ENCODE measurements at regions not wholly inside any gene's neighbourhood (a gene's known extent, or its start where the extent isn't known, plus 50 kb on each side); places are given as distances from the start of the nearest gene placed in this dataset.
A peak's percentile ranks its signal among the peaks of the same experiment; 100 is the strongest.

GRCh38 chr13:91054902-91055301 is 292.6 kb upstream of the MIR17HG start:
- no peaks in the 10 kb centered on the region for H3K36me3 ChIP-seq (ENCODE audit: control insufficient read depth, insufficient read depth, low read length)
- WGBS (ENCODE audit: insufficient coverage, low coverage, missing lambda C conversion rate): 0% methylated on average over 1 of the region's 1 CpG
- H4K20me1 ChIP-seq (replicated peaks; ENCODE audit: control insufficient read depth, insufficient read depth, low read length): no peaks in the 10 kb centered on the region
- no peak overlapping the region for H3K4me3 ChIP-seq
- H3K27me3 ChIP-seq (ENCODE audit: control insufficient read depth in 2 of 2, insufficient read depth in 2 of 2, low read length in 2 of 2): no peaks in the 10 kb centered on the region
- no peak overlapping the region for H3K9ac ChIP-seq (ENCODE audit: insufficient read depth in 1 of 2, low read depth in 2 of 2, low read length in 2 of 2)
- FAIRE-seq (no peak), ATAC-seq (no peak), DNase-seq (ENCODE audit: extremely low read depth in 1 of 4, low spot score in 3 of 4) (no peak)
- peaks cover 5% of the 10 kb centered on the region; the same call in 1 of the 2 replicates for H3K9me3 ChIP-seq (replicated peaks; ENCODE audit: control insufficient read depth, insufficient read depth, low read depth, low read length)
- no peak overlapping the region for H2AFZ ChIP-seq (ENCODE audit: low read depth, low read length)
- no TSS peak for BruUV-seq (replicated peaks)
- intact Hi-C loops (cut with micrococcal nuclease): no loop called here
- TF ChIP-seq, protein P1, sequence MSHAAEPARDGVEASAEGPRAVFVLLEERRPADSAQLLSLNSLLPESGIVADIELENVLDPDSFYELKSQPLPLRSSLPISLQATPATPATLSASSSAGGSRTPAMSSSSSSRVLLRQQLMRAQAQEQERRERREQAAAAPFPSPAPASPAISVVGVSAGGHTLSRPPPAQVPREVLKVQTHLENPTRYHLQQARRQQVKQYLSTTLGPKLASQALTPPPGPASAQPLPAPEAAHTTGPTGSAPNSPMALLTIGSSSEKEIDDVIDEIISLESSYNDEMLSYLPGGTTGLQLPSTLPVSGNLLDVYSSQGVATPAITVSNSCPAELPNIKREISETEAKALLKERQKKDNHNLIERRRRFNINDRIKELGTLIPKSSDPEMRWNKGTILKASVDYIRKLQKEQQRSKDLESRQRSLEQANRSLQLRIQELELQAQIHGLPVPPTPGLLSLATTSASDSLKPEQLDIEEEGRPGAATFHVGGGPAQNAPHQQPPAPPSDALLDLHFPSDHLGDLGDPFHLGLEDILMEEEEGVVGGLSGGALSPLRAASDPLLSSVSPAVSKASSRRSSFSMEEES (CRISPR knock-in tag; IDR thresholded peaks at IDR 0.05): peak; percentile 95
- no peak for TF ChIP-seq ZNF23 (CRISPR knock-in tag; IDR thresholded peaks at IDR 0.05)
- TF ChIP-seq, protein P2, sequence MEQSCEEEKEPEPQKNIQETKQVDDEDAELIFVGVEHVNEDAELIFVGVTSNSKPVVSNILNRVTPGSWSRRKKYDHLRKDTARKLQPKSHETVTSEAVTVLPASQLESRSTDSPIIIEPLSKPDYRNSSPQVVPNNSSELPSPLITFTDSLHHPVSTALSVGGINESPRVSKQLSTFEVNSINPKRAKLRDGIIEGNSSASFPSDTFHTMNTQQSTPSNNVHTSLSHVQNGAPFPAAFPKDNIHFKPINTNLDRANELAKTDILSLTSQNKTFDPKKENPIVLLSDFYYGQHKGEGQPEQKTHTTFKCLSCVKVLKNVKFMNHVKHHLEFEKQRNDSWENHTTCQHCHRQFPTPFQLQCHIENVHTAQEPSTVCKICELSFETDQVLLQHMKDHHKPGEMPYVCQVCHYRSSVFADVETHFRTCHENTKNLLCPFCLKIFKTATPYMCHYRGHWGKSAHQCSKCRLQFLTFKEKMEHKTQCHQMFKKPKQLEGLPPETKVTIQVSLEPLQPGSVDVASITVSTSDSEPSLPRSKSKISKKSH (CRISPR knock-in tag; IDR thresholded peaks at IDR 0.05): 0 out of 2 replicates have a peak, but pooled peaks have one; percentile 32
- ChIA-PET CTCF (ENCODE audit: low intra/inter-chr PET ratio) (no interaction called here), POLR2A (no interaction called here)
- H3K79me2 ChIP-seq (ENCODE audit: control insufficient read depth, insufficient read depth, low read length): no peaks in the 10 kb centered on the region
- in situ Hi-C loops (cut with MboI): no loop called here
- no peak overlapping the region for H3K4me2 ChIP-seq (ENCODE audit: insufficient read depth, low read length)
- no peaks in the 10 kb centered on the region for H3K9me1 ChIP-seq (ENCODE audit: control insufficient read depth, insufficient read depth, low read length)
- no peak overlapping the region for H3K27ac ChIP-seq (ENCODE audit: extremely low read depth, low read depth, low read length)
- H3K4me1 ChIP-seq (replicated peaks in 1 of 2; ENCODE audit: control insufficient read depth in 2 of 2, insufficient read depth in 2 of 2, low read length in 2 of 2): no peaks in the 10 kb centered on the region

Data from K562 (cell line).